K562 (cell line): ENCODE measurements at regions not wholly inside any gene's neighbourhood (a gene's known extent, or its start where the extent isn't known, plus 50 kb on each side); places are given as distances from the start of the nearest gene placed in this dataset.

Source experiments
- ATF7 ChIP-seq: fragments of 450-650 bp; IDR thresholded peaks from 2 replicates; pipeline ENCODE4 v1.7.1; 2014; ENCODE audit warnings: mild to moderate bottlenecking, moderate library complexity
- NCOA6 ChIP-seq: fragments of 450-650 bp; IDR thresholded peaks from 2 replicates; pipeline ENCODE4 v1.6.1; 2017; ENCODE audit warnings: mild to moderate bottlenecking
- NUFIP1 ChIP-seq: fragments of 450-650 bp; IDR thresholded peaks from 2 replicates; pipeline ENCODE4 v1.6.1; 2018; ENCODE audit not compliant: partially characterized antibody
- RAD21 ChIP-seq, 2 experiments: fragments of 250-450 bp in 1 of 2; fragments of 450-650 bp in 1 of 2; sonication (Bioruptor Pico) in 1 of 2; formaldehyde crosslinking in 1 of 2; IDR thresholded peaks in 1 of 2; conservative IDR thresholded peaks in 1 of 2; 2 replicates each; pipeline versions ENCODE4 v1.4.0 to v1.8.0; 2020 to 2022; ENCODE audit warnings: mild to moderate bottlenecking in 2 of 2, moderate library complexity in 1 of 2
- SAP30 ChIP-seq: fragments of 200-600 bp; sonication (generic); IDR thresholded peaks from 2 replicates; pipeline ENCODE4 v1.6.1; 2012; ENCODE audit warnings: borderline replicate concordance, low read depth, mild to moderate bottlenecking, moderate library complexity, low read length, control low read depth, inconsistent platforms; ENCODE audit not compliant: insufficient read depth, poor library complexity, severe bottlenecking
- ZNF263 ChIP-seq: sonication (generic); formaldehyde crosslinking; IDR thresholded peaks from 2 replicates; pipeline ENCODE4 v1.8.0; 2022; ENCODE audit warnings: mild to moderate bottlenecking, missing genetic modification reagents, borderline replicate concordance
- ZNF699 ChIP-seq: fragments of 250-450 bp; sonication (Bioruptor Pico); IDR thresholded peaks from 2 replicates; pipeline ENCODE4 v1.8.0; 2021; ENCODE audit warnings: mild to moderate bottlenecking, moderate library complexity; ENCODE audit not compliant: insufficient replicate concordance
- TF ChIP-seq, protein P1 (sequence below), 2 experiments: fragments of 450-650 bp; formaldehyde crosslinking in 1 of 2; IDR thresholded peaks; 2 replicates each; pipeline versions ENCODE4 v1.4.0 to v1.6.1; 2014 to 2020; ENCODE audit warnings: mild to moderate bottlenecking in 2 of 2, borderline replicate concordance in 1 of 2, low read depth in 1 of 2
- TF ChIP-seq, protein P2 (sequence below): sonication (generic); formaldehyde crosslinking; IDR thresholded peaks from 2 replicates; pipeline ENCODE4 v1.9.0; 2022; ENCODE audit warnings: mild to moderate bottlenecking, missing genetic modification reagents
- TF ChIP-seq, protein P3 (sequence below): sonication (generic); formaldehyde crosslinking; IDR thresholded peaks from 2 replicates; pipeline ENCODE4 v1.8.1; 2022; ENCODE audit warnings: missing genetic modification reagents
- TF ChIP-seq, protein P4 (sequence below), 3 experiments: IDR thresholded peaks in 2 of 3; conservative IDR thresholded peaks in 1 of 3; 2 replicates each; pipeline ENCODE4 v1.5.1; 2011 to 2012; ENCODE audit warnings: low read length in 3 of 3, mild to moderate bottlenecking in 3 of 3, control low read depth in 2 of 3, improper control_type of control experiment in 1 of 3, inconsistent platforms in 1 of 3, low read depth in 1 of 3, mixed read lengths in 1 of 3, moderate library complexity in 1 of 3; ENCODE audit not compliant: insufficient read depth in 2 of 3

DNA sequence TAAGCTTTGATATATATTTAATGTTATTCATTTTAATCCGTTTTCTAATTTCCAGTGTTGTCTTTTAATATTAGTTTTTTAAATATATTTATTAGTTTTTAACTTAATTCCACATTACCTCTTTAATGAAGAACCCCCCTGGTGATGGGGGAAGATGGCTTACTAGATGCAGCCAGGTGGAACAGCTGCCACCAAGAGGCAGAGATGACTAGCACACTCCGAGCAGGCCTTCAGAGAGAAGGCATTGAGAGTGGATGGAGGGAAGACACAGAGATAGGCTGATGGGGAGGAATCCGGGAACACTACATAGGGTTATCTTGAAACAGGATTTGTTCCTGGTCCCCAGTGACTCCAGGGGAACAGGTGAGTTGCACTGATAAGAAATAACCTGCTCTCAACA lies 771.6 kb downstream of the LRFN5 start:
- no peak for TF ChIP-seq NUFIP1
- TF ChIP-seq, protein P1, sequence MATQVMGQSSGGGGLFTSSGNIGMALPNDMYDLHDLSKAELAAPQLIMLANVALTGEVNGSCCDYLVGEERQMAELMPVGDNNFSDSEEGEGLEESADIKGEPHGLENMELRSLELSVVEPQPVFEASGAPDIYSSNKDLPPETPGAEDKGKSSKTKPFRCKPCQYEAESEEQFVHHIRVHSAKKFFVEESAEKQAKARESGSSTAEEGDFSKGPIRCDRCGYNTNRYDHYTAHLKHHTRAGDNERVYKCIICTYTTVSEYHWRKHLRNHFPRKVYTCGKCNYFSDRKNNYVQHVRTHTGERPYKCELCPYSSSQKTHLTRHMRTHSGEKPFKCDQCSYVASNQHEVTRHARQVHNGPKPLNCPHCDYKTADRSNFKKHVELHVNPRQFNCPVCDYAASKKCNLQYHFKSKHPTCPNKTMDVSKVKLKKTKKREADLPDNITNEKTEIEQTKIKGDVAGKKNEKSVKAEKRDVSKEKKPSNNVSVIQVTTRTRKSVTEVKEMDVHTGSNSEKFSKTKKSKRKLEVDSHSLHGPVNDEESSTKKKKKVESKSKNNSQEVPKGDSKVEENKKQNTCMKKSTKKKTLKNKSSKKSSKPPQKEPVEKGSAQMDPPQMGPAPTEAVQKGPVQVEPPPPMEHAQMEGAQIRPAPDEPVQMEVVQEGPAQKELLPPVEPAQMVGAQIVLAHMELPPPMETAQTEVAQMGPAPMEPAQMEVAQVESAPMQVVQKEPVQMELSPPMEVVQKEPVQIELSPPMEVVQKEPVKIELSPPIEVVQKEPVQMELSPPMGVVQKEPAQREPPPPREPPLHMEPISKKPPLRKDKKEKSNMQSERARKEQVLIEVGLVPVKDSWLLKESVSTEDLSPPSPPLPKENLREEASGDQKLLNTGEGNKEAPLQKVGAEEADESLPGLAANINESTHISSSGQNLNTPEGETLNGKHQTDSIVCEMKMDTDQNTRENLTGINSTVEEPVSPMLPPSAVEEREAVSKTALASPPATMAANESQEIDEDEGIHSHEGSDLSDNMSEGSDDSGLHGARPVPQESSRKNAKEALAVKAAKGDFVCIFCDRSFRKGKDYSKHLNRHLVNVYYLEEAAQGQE (IDR thresholded peaks at IDR 0.05; ENCODE audit: borderline replicate concordance), result no peak
- TF ChIP-seq, protein P1 (CRISPR knock-in tag; IDR thresholded peaks at IDR 0.05; ENCODE audit: low read depth), result no peak
- TF ChIP-seq, protein P2, sequence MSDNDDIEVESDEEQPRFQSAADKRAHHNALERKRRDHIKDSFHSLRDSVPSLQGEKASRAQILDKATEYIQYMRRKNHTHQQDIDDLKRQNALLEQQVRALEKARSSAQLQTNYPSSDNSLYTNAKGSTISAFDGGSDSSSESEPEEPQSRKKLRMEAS (CRISPR knock-in tag), result no peak
- TF ChIP-seq RAD21 (CRISPR knock-in tag; conservative IDR thresholded peaks at IDR 0.05 in 1 of 2, IDR thresholded peaks at IDR 0.05 in 1 of 2), result no peak
- no peak for TF ChIP-seq NCOA6
- TF ChIP-seq ZNF263 (CRISPR knock-in tag), result no peak
- TF ChIP-seq, protein P3, sequence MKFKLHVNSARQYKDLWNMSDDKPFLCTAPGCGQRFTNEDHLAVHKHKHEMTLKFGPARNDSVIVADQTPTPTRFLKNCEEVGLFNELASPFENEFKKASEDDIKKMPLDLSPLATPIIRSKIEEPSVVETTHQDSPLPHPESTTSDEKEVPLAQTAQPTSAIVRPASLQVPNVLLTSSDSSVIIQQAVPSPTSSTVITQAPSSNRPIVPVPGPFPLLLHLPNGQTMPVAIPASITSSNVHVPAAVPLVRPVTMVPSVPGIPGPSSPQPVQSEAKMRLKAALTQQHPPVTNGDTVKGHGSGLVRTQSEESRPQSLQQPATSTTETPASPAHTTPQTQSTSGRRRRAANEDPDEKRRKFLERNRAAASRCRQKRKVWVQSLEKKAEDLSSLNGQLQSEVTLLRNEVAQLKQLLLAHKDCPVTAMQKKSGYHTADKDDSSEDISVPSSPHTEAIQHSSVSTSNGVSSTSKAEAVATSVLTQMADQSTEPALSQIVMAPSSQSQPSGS (CRISPR knock-in tag), result no peak
- TF ChIP-seq SAP30, result no peak
- no peak for TF ChIP-seq ATF7
- TF ChIP-seq, protein P4, sequence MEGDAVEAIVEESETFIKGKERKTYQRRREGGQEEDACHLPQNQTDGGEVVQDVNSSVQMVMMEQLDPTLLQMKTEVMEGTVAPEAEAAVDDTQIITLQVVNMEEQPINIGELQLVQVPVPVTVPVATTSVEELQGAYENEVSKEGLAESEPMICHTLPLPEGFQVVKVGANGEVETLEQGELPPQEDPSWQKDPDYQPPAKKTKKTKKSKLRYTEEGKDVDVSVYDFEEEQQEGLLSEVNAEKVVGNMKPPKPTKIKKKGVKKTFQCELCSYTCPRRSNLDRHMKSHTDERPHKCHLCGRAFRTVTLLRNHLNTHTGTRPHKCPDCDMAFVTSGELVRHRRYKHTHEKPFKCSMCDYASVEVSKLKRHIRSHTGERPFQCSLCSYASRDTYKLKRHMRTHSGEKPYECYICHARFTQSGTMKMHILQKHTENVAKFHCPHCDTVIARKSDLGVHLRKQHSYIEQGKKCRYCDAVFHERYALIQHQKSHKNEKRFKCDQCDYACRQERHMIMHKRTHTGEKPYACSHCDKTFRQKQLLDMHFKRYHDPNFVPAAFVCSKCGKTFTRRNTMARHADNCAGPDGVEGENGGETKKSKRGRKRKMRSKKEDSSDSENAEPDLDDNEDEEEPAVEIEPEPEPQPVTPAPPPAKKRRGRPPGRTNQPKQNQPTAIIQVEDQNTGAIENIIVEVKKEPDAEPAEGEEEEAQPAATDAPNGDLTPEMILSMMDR (IDR thresholded peaks at IDR 0.05 in 2 of 3, conservative IDR thresholded peaks at IDR 0.05 in 1 of 3; ENCODE audit: insufficient read depth in 2 of 3, low read depth in 1 of 3, low read length in 3 of 3), result no peak
- TF ChIP-seq ZNF699 (CRISPR knock-in tag), result no peak
